Gastrocnemius medialis (tissue), 4 donors: ENCODE measurements at regions not wholly inside any gene's neighbourhood (a gene's known extent, or its start where the extent isn't known, plus 50 kb on each side); places are given as distances from the start of the nearest gene placed in this dataset.

ENCODE experiments used
- CTCF ChIP-seq, 5 experiments: fragments of 450-650 bp in 3 of 5; fragments of 200-600 bp in 2 of 5; sonication (generic) in 2 of 5; IDR thresholded peaks in 4 of 5; conservative IDR thresholded peaks in 1 of 5; 1 replicate in 4 of 5; 2 replicates in 1 of 5; pipeline ENCODE4 v1.5.1; 2016 to 2019; ENCODE audit warnings: antibody characterized with exemption in 5 of 5, mild to moderate bottlenecking in 3 of 5, moderate library complexity in 3 of 5
- POLR2A ChIP-seq, 2 donors: fragments of 450-650 bp; IDR thresholded peaks; one replicate each; pipeline ENCODE4 v1.6.1; 2017; ENCODE audit warnings: antibody characterized with exemption in 2 of 2, mild to moderate bottlenecking in 2 of 2, moderate library complexity in 2 of 2

- no peak for TF ChIP-seq CTCF (IDR thresholded peaks at IDR 0.05 in 4 of 5, conservative IDR thresholded peaks at IDR 0.05 in 1 of 5)
- TF ChIP-seq POLR2A (IDR thresholded peaks at IDR 0.05): no peak
These were observed 643.2 kb upstream of the PIK3C3 start for GRCh38 chr18:41311571-41312547.
